Stimulated activated memory B cell treated with anti-CD40 and anti-IgM and Interleukin-4, amounts not matched to agents 10 μg/mL and 1 μg/mL and 100 μg/mL, for 72 hours (primary cell): ENCODE measurements at regions not wholly inside any gene's neighbourhood (a gene's known extent, or its start where the extent isn't known, plus 50 kb on each side); places are given as distances from the start of the nearest gene placed in this dataset.
"Not testable (repeated sequence)": the region's sequence is repeated elsewhere in the genome, so short reads cannot be mapped to it uniquely, and the experiment has no call there.

ENCODE experiments used
- ATAC-seq: fragments of 150-1000 bp; cut with Tn5 transposase; 2 replicates; pipeline ENCODE4 v1.10.0; 2021
- H3K27ac Mint-ChIP-seq: one replicate; pipeline ENCODE4 v1.8.0; 2022; ENCODE audit warnings: mild to moderate bottlenecking, mixed read lengths
- H3K27me3 Mint-ChIP-seq: one replicate; pipeline ENCODE4 v1.8.0; 2022; ENCODE audit warnings: mixed read lengths
- H3K36me3 Mint-ChIP-seq: one replicate; pipeline ENCODE4 v1.8.0; 2022; ENCODE audit warnings: mixed read lengths
- H3K4me1 Mint-ChIP-seq: one replicate; pipeline ENCODE4 v1.8.0; 2022; ENCODE audit warnings: mixed read lengths
- H3K4me3 Mint-ChIP-seq: one replicate; pipeline ENCODE4 v1.8.0; 2022; ENCODE audit warnings: mild to moderate bottlenecking, moderate library complexity, mixed read lengths
- H3K9me3 Mint-ChIP-seq: one replicate; pipeline ENCODE4 v1.8.0; 2022; ENCODE audit warnings: mixed read lengths

DNA sequence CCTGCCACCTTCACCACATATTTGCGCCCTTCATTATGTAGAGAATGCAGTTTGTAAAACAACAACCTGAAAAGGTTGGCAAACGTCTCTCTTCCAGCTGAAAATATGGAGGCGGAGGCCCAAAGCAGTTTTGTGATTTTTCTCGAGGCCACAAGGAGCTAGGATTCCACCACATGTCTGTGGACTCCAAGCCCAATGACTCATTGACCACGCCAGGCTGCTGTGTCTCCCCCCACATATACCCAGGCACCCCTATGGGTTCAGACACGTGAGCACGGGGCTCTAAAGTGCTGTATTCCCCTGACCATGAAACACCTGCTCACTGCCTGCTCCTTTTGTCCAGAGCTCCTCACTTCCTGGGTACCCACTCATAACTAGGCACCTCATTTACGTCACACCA is 121.4 kb upstream of the CDH5 start:
- no peak for ATAC-seq
- H3K27me3 Mint-ChIP-seq = peaks cover 9% of the 10 kb centered on the region

DNA sequence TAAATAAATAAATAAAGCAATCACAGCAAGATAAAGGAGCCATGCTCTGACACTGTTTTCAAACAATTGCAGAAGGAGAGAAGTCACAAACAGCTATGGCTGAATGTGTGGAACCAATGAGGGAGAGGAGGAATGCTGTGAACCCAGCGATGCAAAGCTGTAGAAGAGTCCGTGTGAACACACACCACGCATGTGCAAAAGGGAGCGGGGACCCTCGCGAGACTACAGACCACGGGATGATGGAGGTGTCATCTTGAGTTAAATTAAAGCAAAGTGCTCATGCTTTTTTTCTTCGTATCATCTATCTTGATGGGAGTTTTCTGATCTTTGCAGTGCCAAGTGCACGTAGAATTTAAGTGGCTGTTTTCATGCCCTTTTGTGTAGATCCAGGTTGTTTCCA is 123.8 kb upstream of the CDH5 start:
- peaks cover 9% of the 10 kb centered on the region for H3K27me3 Mint-ChIP-seq

More for the DNA sequence above, 121.4 kb upstream of the CDH5 start:
- Mint-ChIP-seq H3K9me3 (peaks cover 3% of the 10 kb centered on the region), H3K27ac (no peak overlapping the region), H3K4me1 (no peaks in the 10 kb centered on the region), H3K36me3 (no peaks in the 10 kb centered on the region), H3K4me3 (no peak overlapping the region)

GRCh38 chr16:66242206-66242605 is 124.3 kb upstream of the CDH5 start:
- H3K27me3 Mint-ChIP-seq, H3K4me1 Mint-ChIP-seq, H3K36me3 Mint-ChIP-seq, H3K9me3 Mint-ChIP-seq, ATAC-seq, H3K27ac Mint-ChIP-seq, H3K4me3 Mint-ChIP-seq: not testable (repeated sequence)

More for the DNA sequence above, 123.8 kb upstream of the CDH5 start:
- no peak for ATAC-seq
- Mint-ChIP-seq H3K27ac (no peak overlapping the region), H3K36me3 (no peaks in the 10 kb centered on the region), H3K9me3 (peaks cover 3% of the 10 kb centered on the region), H3K4me3 (no peak overlapping the region), H3K4me1 (no peaks in the 10 kb centered on the region)

GRCh38 chr16:66240631-66241395 is 125.7 kb upstream of the CDH5 start:
- no peak overlapping the region for H3K27ac Mint-ChIP-seq

GRCh38 chr16:66240088-66240487 is 126.4 kb upstream of the CDH5 start:
- ATAC-seq = no peak
- Mint-ChIP-seq H3K4me3 (no peak overlapping the region), H3K27me3 (peaks cover 3% of the 10 kb centered on the region), H3K27ac (no peak overlapping the region), H3K36me3 (no peaks in the 10 kb centered on the region), H3K9me3 (peaks cover 3% of the 10 kb centered on the region), H3K4me1 (no peaks in the 10 kb centered on the region)

More at GRCh38 chr16:66240631-66241395, 125.7 kb upstream of the CDH5 start:
- Mint-ChIP-seq H3K4me1 (no peaks in the 10 kb centered on the region), H3K36me3 (no peaks in the 10 kb centered on the region), H3K9me3 (peaks cover 3% of the 10 kb centered on the region), H3K4me3 (no peak overlapping the region), H3K27me3 (peaks cover 9% of the 10 kb centered on the region)
- no peak for ATAC-seq

GRCh38 chr16:66238696-66239095 is 127.8 kb upstream of the CDH5 start:
- H3K9me3 Mint-ChIP-seq = peaks cover 3% of the 10 kb centered on the region
- H3K36me3 Mint-ChIP-seq = no peaks in the 10 kb centered on the region
- no peak overlapping the region for H3K4me3 Mint-ChIP-seq

GRCh38 chr16:66236301-66236700 is 130.2 kb upstream of the CDH5 start:
- no peak for ATAC-seq
- Mint-ChIP-seq H3K36me3 (no peaks in the 10 kb centered on the region), H3K27me3 (no peaks in the 10 kb centered on the region), H3K4me1 (no peaks in the 10 kb centered on the region), H3K9me3 (peaks cover 3% of the 10 kb centered on the region), H3K4me3 (no peak overlapping the region), H3K27ac (no peak overlapping the region)

More at GRCh38 chr16:66238696-66239095, 127.8 kb upstream of the CDH5 start:
- Mint-ChIP-seq H3K4me1 (no peaks in the 10 kb centered on the region), H3K27me3 (no peaks in the 10 kb centered on the region), H3K27ac (no peak overlapping the region)
- ATAC-seq = no peak

- Mint-ChIP-seq H3K27ac (no peak overlapping the region), H3K27me3 (peaks cover 4% of the 10 kb centered on the region), H3K9me3 (no peaks in the 10 kb centered on the region), H3K36me3 (no peaks in the 10 kb centered on the region), H3K4me1 (no peaks in the 10 kb centered on the region), H3K4me3 (no peak overlapping the region)
- ATAC-seq = no peak
Observed at GRCh38 chr16:66231452-66232160, 134.9 kb upstream of the CDH5 start.

DNA sequence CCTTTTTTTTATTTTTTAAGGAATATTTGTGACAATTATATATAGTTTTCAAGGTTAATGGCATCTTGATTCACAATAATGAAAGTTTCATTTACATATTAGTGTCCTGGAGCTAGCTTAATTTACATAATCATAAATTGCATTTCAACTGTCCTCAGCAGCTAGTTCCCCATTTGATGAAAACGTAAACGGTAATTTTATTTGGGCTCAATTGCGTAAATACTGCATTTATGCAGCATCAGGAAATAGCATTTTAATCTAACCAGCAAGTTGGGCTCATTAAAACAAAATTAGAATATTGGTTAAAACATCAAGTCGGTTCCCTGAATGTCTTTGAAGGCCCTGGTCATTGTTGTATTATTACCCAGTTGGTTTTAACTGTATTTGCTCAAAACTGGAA is 136.8 kb upstream of the CDH5 start:
- H3K36me3 Mint-ChIP-seq = no peaks in the 10 kb centered on the region
- no peak for ATAC-seq
- H3K9me3 Mint-ChIP-seq = no peaks in the 10 kb centered on the region
- H3K27me3 Mint-ChIP-seq = peaks cover 12% of the 10 kb centered on the region
- no peak overlapping the region for H3K27ac Mint-ChIP-seq
- H3K4me3 Mint-ChIP-seq = no peak overlapping the region
- no peaks in the 10 kb centered on the region for H3K4me1 Mint-ChIP-seq

DNA sequence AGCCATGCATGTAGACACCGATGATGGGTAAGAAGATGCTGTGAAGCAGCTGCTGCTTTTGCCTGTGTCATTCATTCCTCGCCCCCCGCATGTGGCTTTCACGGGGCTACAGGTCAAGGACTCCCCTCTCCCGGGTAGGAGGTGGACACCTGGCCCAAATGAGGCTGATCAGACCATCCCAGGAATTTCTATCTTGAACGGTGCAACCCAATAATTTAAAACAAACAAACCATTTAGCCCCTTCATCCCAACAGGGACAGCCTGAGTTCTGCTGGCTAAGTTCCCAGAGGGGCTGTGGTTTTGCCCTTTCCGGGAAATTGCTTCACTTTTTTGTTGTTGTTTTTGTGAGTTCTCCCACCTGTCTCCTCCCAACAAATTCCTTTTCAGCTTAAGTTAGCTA is 137.7 kb upstream of the CDH5 start:
- H3K27ac Mint-ChIP-seq = no peak overlapping the region
- H3K4me3 Mint-ChIP-seq = no peak overlapping the region
- peaks cover 12% of the 10 kb centered on the region for H3K27me3 Mint-ChIP-seq
- H3K9me3 Mint-ChIP-seq = no peaks in the 10 kb centered on the region
- ATAC-seq = no peak
- no peaks in the 10 kb centered on the region for H3K4me1 Mint-ChIP-seq
- no peaks in the 10 kb centered on the region for H3K36me3 Mint-ChIP-seq

DNA sequence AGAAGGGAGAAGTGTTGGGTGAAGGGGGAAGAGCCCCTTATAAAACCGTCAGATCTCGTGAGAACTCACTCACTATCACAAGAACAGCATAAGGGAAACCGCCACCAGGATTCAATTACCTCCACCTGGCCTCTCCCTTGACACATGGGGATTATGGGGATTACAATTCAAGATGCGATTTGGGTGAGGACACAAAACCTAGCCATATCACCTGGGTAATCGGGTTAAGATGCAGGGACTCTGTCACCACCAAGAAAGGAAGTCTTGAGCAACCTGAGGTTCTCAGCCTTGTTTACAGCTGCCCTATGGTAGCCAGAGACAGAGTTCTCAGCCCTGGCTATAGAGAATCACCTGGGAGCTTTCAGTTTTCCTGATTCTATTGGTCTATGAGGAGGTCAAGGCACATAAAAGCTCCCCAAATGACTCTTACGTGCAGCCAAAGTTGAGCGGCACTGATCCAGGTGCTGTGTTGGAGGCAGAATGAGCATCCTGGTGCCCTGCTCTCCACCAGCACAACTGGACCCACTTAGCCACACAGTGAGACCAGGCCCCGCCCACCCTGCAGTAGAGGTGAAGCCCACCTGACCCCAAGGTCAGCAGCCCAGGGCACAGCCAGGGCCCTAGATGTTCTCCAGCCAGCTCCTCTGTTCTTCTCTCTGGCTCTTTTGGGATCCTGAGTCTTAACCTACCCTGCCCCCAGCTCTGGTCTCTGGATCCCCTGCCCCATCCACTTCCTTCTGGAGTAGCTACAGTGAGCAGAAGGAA is 138.5 kb upstream of the CDH5 start:
- Mint-ChIP-seq H3K36me3 (no peaks in the 10 kb centered on the region), H3K27me3 (peaks cover 12% of the 10 kb centered on the region), H3K27ac (no peak overlapping the region), H3K4me1 (no peaks in the 10 kb centered on the region), H3K4me3 (no peak overlapping the region), H3K9me3 (no peaks in the 10 kb centered on the region)
- ATAC-seq = no peak

- no peaks in the 10 kb centered on the region for H3K4me1 Mint-ChIP-seq
- no peaks in the 10 kb centered on the region for H3K36me3 Mint-ChIP-seq
- H3K27me3 Mint-ChIP-seq = peaks cover 12% of the 10 kb centered on the region
- no peaks in the 10 kb centered on the region for H3K9me3 Mint-ChIP-seq
- no peak for ATAC-seq
- H3K27ac Mint-ChIP-seq = no peak overlapping the region
- no peak overlapping the region for H3K4me3 Mint-ChIP-seq
Observed at GRCh38 chr16:66226762-66227161, 139.7 kb upstream of the CDH5 start.

DNA sequence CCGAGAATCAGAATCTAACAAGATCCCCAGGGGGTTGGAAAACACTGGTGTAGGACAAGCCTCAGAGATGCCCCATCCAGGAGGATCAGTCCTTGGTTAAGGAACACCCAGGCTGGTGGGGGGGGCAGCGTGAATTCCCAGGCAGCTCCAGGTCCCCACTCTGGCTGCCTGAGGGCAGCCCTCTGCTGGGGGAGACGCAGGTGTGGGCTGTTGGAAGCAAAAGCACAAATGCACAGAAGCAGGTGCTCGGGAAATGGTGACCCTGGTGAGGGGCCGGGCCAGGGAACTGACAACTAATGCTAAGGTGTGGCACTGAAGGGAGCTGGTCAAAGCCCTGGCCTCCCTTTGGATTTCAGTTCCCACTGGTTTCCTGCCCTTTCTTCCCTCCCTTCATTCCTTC is 140.8 kb upstream of the CDH5 start:
- Mint-ChIP-seq H3K4me1 (no peaks in the 10 kb centered on the region), H3K27ac (no peak overlapping the region), H3K36me3 (no peaks in the 10 kb centered on the region), H3K9me3 (no peaks in the 10 kb centered on the region), H3K27me3 (peaks cover 12% of the 10 kb centered on the region), H3K4me3 (no peak overlapping the region)
- ATAC-seq = no peak

- Mint-ChIP-seq H3K9me3 (no peaks in the 10 kb centered on the region), H3K4me1 (no peaks in the 10 kb centered on the region), H3K27ac (no peak overlapping the region), H3K27me3 (peaks cover 14% of the 10 kb centered on the region), H3K36me3 (no peaks in the 10 kb centered on the region), H3K4me3 (no peak overlapping the region)
- no peak for ATAC-seq
Observed at GRCh38 chr16:66224626-66225025, 141.9 kb upstream of the CDH5 start.

- Mint-ChIP-seq H3K4me1 (no peaks in the 10 kb centered on the region), H3K27me3 (peaks cover 19% of the 10 kb centered on the region), H3K9me3 (no peaks in the 10 kb centered on the region), H3K4me3 (no peak overlapping the region), H3K27ac (no peak overlapping the region), H3K36me3 (no peaks in the 10 kb centered on the region)
- ATAC-seq = no peak
Observed at GRCh38 chr16:66224186-66224585, 142.3 kb upstream of the CDH5 start.
